ENCODE measurements at regions not wholly inside any gene's neighbourhood (a gene's known extent, or its start where the extent isn't known, plus 50 kb on each side); places are given as distances from the start of the nearest gene placed in this dataset.
"Not testable (repeated sequence)": the region's sequence is repeated elsewhere in the genome, so short reads cannot be mapped to it uniquely, and the experiment has no call there.

DNA sequence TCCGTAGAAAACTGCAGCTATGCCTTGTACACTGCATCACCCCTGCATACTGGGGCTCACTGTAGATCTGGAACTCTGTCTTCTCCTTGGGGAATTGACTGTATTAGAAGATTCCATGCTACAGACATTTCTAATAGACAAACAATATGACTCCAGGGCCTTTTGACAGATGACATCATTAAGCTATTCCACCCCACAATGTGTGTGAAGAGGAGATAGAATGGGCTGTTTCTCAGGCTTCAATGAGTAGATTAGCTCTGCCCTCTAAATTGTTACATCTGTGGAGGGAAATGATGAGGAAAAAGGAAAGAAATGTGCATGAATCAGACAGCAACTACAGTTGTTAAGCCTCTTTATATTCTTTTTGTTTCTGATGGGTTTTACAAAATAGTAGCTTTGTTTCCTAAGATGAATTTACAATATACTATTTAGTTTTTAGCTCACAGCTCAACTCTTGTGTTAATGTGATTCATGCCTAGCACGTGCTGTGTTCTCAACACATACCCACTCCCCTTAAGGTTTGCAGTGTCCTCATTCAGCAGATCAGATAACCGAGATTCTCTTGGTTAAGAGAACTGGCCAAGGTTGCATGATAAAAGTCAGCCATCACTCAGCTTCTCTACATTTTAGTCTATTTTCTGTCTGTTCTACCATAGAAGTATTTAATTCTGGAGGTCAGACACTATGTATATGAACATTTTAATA is 281.6 kb upstream of the NBPF12 start:
- H3K4me1 ChIP-seq (ENCODE audit: control insufficient read depth in 1 of 2, insufficient read depth in 2 of 2, low read depth in 1 of 2, low read length in 1 of 2); H3K4me3 ChIP-seq (ENCODE audit: low read depth in 2 of 2, low read length in 1 of 2); DNase-seq; POLR2A ChIA-PET; H4K20me1 ChIP-seq (ENCODE audit: insufficient read depth); CTCF ChIA-PET; H3K4me2 ChIP-seq; H3K27ac ChIP-seq (ENCODE audit: low read depth in 2 of 2, low read length in 1 of 2); H3K27me3 ChIP-seq (ENCODE audit: insufficient read depth); H3K79me2 ChIP-seq (ENCODE audit: insufficient read depth); H3K9me3 ChIP-seq; H2AFZ ChIP-seq (ENCODE audit: low read depth); H3K36me3 ChIP-seq (replicated peaks in 1 of 2; ENCODE audit: control insufficient read depth in 1 of 2, insufficient read depth in 2 of 2, low read length in 1 of 2); H3K9me2 ChIP-seq; H3K9ac ChIP-seq; H3F3A ChIP-seq (replicated peaks; ENCODE audit: insufficient read depth): not testable (repeated sequence)
- WGBS (ENCODE audit: low lambda C conversion rate), result 17% methylated on average over 2 of the region's 3 CpGs

DNA sequence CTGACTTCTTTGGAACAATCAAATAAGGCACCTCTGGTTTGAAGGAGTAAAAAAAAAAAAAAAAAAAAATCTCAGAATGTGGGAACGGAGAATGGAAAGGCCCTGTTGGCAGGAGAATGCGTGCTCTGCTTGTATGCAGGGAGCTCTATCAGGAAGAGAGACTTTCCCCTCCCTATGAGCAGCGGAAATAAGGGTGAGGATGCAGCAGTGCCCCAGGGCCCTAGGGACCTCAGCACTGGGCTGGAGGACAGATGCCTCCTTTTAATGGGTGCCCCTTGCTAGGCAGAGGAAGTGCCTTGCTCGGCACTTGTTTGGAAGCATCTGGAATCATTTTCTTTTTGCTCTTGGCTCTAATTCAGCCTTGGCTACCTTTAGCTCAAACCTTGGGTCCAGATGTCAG is 283.4 kb upstream of the NBPF12 start:
- H3K9me3 ChIP-seq; H3K36me3 ChIP-seq (replicated peaks in 1 of 2; ENCODE audit: control insufficient read depth in 1 of 2, insufficient read depth in 2 of 2, low read length in 1 of 2); H3K27ac ChIP-seq (ENCODE audit: low read depth in 2 of 2, low read length in 1 of 2); H2AFZ ChIP-seq (ENCODE audit: low read depth); CTCF ChIA-PET; H3K4me1 ChIP-seq (ENCODE audit: control insufficient read depth in 1 of 2, insufficient read depth in 2 of 2, low read depth in 1 of 2, low read length in 1 of 2); H3K79me2 ChIP-seq (ENCODE audit: insufficient read depth); H3K4me3 ChIP-seq (ENCODE audit: low read depth in 2 of 2, low read length in 1 of 2); H3K9ac ChIP-seq; DNase-seq; H4K20me1 ChIP-seq (ENCODE audit: insufficient read depth); POLR2A ChIA-PET; H3F3A ChIP-seq (replicated peaks; ENCODE audit: insufficient read depth); H3K4me2 ChIP-seq; H3K27me3 ChIP-seq (ENCODE audit: insufficient read depth); H3K9me2 ChIP-seq: not testable (repeated sequence)
- WGBS (ENCODE audit: low lambda C conversion rate), result 38% methylated on average over 2 of the region's 4 CpGs

DNA sequence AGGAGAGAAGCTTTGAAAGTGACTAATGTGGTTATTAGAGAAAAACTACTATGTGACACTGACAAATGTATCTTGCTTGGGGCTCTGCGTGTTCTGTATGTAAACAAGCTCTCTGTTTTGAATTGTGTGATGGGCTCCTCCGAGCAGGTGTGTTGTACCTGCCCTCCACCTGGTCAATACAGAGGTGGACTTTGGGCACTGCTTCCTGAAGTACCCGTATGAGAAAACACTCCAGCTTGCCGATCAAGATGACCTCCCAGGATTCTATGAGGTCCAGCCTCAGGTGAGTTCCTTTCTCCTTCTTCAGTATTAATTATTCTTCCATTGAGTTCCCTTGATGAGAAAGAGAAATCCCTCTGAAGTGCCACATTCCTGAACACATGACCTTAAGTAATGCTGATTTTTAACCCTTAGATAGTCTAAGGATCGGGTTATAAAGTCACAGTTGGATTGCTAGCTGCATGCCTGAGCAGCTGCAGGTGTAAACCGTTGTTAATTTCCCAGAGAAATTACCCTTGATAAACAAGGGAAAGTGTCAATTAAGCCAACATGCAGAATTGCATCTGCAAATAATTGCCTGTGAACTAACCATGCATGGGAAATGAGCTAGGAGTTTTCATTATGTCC is 292.0 kb upstream of the NBPF12 start:
- 33% methylated on average over 4 of the region's 6 CpGs for WGBS (ENCODE audit: low lambda C conversion rate)
- CTCF ChIA-PET; H3K27me3 ChIP-seq (ENCODE audit: insufficient read depth); H3K9me3 ChIP-seq; POLR2A ChIA-PET; H3F3A ChIP-seq (replicated peaks; ENCODE audit: insufficient read depth); H3K9me2 ChIP-seq; H3K36me3 ChIP-seq (replicated peaks in 1 of 2; ENCODE audit: control insufficient read depth in 1 of 2, insufficient read depth in 2 of 2, low read length in 1 of 2); H3K79me2 ChIP-seq (ENCODE audit: insufficient read depth); H4K20me1 ChIP-seq (ENCODE audit: insufficient read depth); DNase-seq; H3K9ac ChIP-seq; H3K4me1 ChIP-seq (ENCODE audit: control insufficient read depth in 1 of 2, insufficient read depth in 2 of 2, low read depth in 1 of 2, low read length in 1 of 2); H3K27ac ChIP-seq (ENCODE audit: low read depth in 2 of 2, low read length in 1 of 2); H3K4me3 ChIP-seq (ENCODE audit: low read depth in 2 of 2, low read length in 1 of 2); H3K4me2 ChIP-seq; H2AFZ ChIP-seq (ENCODE audit: low read depth): not testable (repeated sequence)

DNA sequence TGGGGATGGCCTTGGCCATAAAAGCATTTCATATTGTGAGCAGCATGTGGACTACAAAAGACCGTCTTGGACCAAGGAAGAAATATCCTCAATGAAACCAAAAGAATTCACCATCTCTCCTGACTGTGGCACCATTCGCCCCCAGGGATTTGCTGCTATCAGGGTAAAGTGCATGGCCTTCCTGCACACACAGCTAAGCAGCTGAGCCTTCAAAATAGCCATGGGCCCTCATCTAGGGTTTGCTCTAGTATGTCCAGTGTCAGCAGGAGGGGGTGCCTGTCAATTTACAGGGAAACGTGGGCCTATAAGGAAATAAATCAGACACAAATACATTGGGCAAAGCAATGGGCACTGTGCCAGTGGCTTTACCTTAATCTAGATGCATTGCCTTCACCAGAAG is 296.6 kb upstream of the NBPF12 start:
- H4K20me1 ChIP-seq (ENCODE audit: insufficient read depth); DNase-seq; H3K36me3 ChIP-seq (replicated peaks in 1 of 2; ENCODE audit: control insufficient read depth in 1 of 2, insufficient read depth in 2 of 2, low read length in 1 of 2); H2AFZ ChIP-seq (ENCODE audit: low read depth); H3K9me3 ChIP-seq; H3K9ac ChIP-seq; H3K9me2 ChIP-seq; H3K4me1 ChIP-seq (ENCODE audit: control insufficient read depth in 1 of 2, insufficient read depth in 2 of 2, low read depth in 1 of 2, low read length in 1 of 2); H3K27me3 ChIP-seq (ENCODE audit: insufficient read depth); H3K4me3 ChIP-seq (ENCODE audit: low read depth in 2 of 2, low read length in 1 of 2); H3K27ac ChIP-seq (ENCODE audit: low read depth in 2 of 2, low read length in 1 of 2); POLR2A ChIA-PET; H3K4me2 ChIP-seq; CTCF ChIA-PET; H3K79me2 ChIP-seq (ENCODE audit: insufficient read depth); H3F3A ChIP-seq (replicated peaks; ENCODE audit: insufficient read depth): not testable (repeated sequence)
- 13% methylated on average over 1 of the region's 3 CpGs for WGBS (ENCODE audit: low lambda C conversion rate)

DNA sequence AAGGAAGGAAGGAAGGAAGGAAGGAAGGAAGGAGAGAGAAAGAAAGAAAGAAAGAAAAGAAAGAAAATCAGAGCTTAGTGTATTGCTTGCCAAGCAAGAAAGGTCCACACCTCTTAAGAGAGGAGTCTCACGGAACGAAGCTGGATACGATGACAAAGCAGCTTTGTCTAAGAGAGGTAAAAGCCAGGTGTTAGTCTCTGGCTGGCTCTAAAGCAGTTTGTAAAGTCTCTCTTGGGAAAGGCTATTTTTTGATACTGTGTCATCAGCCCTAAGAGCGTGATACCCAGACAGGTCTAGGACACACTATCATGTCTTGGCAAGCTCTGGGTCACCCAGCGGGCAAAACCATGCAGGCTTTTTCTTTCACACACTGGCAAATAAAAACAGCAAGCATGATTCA is 297.5 kb upstream of the NBPF12 start:
- CTCF ChIA-PET; H3K9me3 ChIP-seq; H3K27ac ChIP-seq (ENCODE audit: low read depth in 2 of 2, low read length in 1 of 2); H3K36me3 ChIP-seq (replicated peaks in 1 of 2; ENCODE audit: control insufficient read depth in 1 of 2, insufficient read depth in 2 of 2, low read length in 1 of 2); H3K9ac ChIP-seq; POLR2A ChIA-PET; H3F3A ChIP-seq (replicated peaks; ENCODE audit: insufficient read depth); DNase-seq; H2AFZ ChIP-seq (ENCODE audit: low read depth); H3K4me1 ChIP-seq (ENCODE audit: control insufficient read depth in 1 of 2, insufficient read depth in 2 of 2, low read depth in 1 of 2, low read length in 1 of 2); H3K9me2 ChIP-seq; H4K20me1 ChIP-seq (ENCODE audit: insufficient read depth); H3K27me3 ChIP-seq (ENCODE audit: insufficient read depth); H3K4me2 ChIP-seq; H3K4me3 ChIP-seq (ENCODE audit: low read depth in 2 of 2, low read length in 1 of 2); H3K79me2 ChIP-seq (ENCODE audit: insufficient read depth): not testable (repeated sequence)
- WGBS (ENCODE audit: low lambda C conversion rate), result 66% methylated on average over 5 of the region's 5 CpGs

DNA sequence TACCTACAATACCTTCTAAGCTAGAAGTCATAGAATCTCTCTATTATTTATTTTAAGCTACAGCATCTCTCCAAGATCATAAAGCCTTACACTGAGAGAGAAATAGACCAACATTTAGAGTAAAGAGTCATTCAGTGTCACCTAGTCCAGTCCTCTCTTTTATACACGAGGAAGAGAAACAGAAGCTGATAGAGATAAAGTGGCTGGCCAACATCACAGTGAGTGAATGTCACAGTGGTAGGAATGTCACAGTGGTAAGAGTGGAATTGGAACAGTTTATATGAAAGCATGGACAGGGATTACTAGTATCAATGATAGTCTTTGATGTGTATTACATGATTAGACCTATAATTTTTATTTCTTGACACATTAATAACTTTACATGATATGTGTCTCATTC is 307.8 kb upstream of the NBPF12 start:
- H3K9me2 ChIP-seq; H3K4me1 ChIP-seq (ENCODE audit: control insufficient read depth in 1 of 2, insufficient read depth in 2 of 2, low read depth in 1 of 2, low read length in 1 of 2); DNase-seq; H3K9me3 ChIP-seq; POLR2A ChIA-PET; H3K79me2 ChIP-seq (ENCODE audit: insufficient read depth); H4K20me1 ChIP-seq (ENCODE audit: insufficient read depth); H3K4me3 ChIP-seq (ENCODE audit: low read depth in 2 of 2, low read length in 1 of 2); H3K27me3 ChIP-seq (ENCODE audit: insufficient read depth); H2AFZ ChIP-seq (ENCODE audit: low read depth); H3K36me3 ChIP-seq (replicated peaks in 1 of 2; ENCODE audit: control insufficient read depth in 1 of 2, insufficient read depth in 2 of 2, low read length in 1 of 2); H3K9ac ChIP-seq; H3K4me2 ChIP-seq; H3K27ac ChIP-seq (ENCODE audit: low read depth in 2 of 2, low read length in 1 of 2); CTCF ChIA-PET; H3F3A ChIP-seq (replicated peaks; ENCODE audit: insufficient read depth): not testable (repeated sequence)
- no CpG with 5 or more reads among the region's 1 CpG for WGBS (ENCODE audit: low lambda C conversion rate)

All from SK-N-SH (cell line).